ENCODE measurements at regions not wholly inside any gene's neighbourhood (a gene's known extent, or its start where the extent isn't known, plus 50 kb on each side); places are given as distances from the start of the nearest gene placed in this dataset.

DNA sequence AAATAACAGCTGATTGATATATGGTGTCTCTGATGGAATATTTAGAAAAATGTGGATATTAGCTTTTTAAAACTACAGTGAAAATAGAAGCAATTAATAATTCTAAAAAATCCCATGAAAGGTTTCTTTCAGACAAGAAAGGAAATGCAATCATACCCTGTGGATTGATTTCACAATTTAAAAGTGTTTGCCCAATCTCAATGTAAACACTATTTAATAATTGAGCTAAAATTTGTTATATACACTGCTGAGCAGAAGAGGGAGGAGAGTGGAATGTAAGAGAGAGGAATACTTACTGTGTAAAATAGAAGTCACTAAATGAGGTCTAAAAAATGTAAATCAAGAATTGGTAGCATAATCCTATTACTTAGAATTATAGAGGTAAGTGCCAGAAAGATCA, 76.9 kb downstream of the FEM1C start:
- no peak for TF ChIP-seq POLR2AphosphoS5 (IDR thresholded peaks at IDR 0.05; ENCODE audit: borderline replicate concordance, low read depth, low read length)
- TF ChIP-seq EZH2 (IDR thresholded peaks at IDR 0.05): no peak
- no peak for TF ChIP-seq FOXP2 (optimal IDR thresholded peaks at IDR 0.05; ENCODE audit: control extremely low read depth, extremely low read length, insufficient read depth)
